Activated CD4-positive, alpha-beta T cell treated with anti-CD3 and anti-CD28 coated beads, Interleukin-2, amount 10 ng/mL, durations not matched to agents 7 days and 5 days (primary cell): ENCODE measurements at regions not wholly inside any gene's neighbourhood (a gene's known extent, or its start where the extent isn't known, plus 50 kb on each side); places are given as distances from the start of the nearest gene placed in this dataset.
"Not testable (repeated sequence)": the region's sequence is repeated elsewhere in the genome, so short reads cannot be mapped to it uniquely, and the experiment has no call there.

Source experiments
- CTCF ChIA-PET: fragments of 350-600 bp; sonication (Branson Sonifier 250); formaldehyde crosslinking; loops from one replicate; lab custom pipeline; 2021; ENCODE audit warnings: antibody characterized with exemption; lab: Charles Lee
- POLR2A ChIA-PET: fragments of 350-600 bp; sonication (Branson Sonifier 250); formaldehyde crosslinking; loops from one replicate; lab custom pipeline; 2021; ENCODE audit warnings: antibody characterized with exemption; lab: Charles Lee
- DNase-seq: peaks from one replicate; pipeline ENCODE4 v3.0.0-alpha.2; 2020
- H3K27ac Mint-ChIP-seq: one replicate; pipeline ENCODE4 v1.8.0; 2021; ENCODE audit warnings: mild to moderate bottlenecking, moderate library complexity, mixed read lengths
- H3K27me3 Mint-ChIP-seq: one replicate; pipeline ENCODE4 v1.8.0; 2021; ENCODE audit warnings: mixed read lengths
- H3K36me3 Mint-ChIP-seq: one replicate; pipeline ENCODE4 v1.8.0; 2021; ENCODE audit warnings: low read depth, mixed read lengths
- H3K4me1 Mint-ChIP-seq: one replicate; pipeline ENCODE4 v1.8.0; 2021; ENCODE audit warnings: mixed read lengths
- H3K4me3 Mint-ChIP-seq: one replicate; pipeline ENCODE4 v1.8.0; 2021; ENCODE audit warnings: mild to moderate bottlenecking, moderate library complexity, mixed read lengths
- H3K9me3 Mint-ChIP-seq: one replicate; pipeline ENCODE4 v1.8.0; 2021; ENCODE audit warnings: mixed read lengths

- DNase-seq, result no peak
- H3K4me1 Mint-ChIP-seq, result no peaks in the 10 kb centered on the region
- CTCF ChIA-PET, result no interaction called here
- H3K36me3 Mint-ChIP-seq, result no peaks in the 10 kb centered on the region
- POLR2A ChIA-PET, result no interaction called here
- H3K4me3 Mint-ChIP-seq, result no peak overlapping the region
- H3K27ac Mint-ChIP-seq, result no peak overlapping the region
- H3K27me3 Mint-ChIP-seq, result no peaks in the 10 kb centered on the region
- H3K9me3 Mint-ChIP-seq, result peaks cover 11% of the 10 kb centered on the region
These were observed 542.7 kb upstream of the LMO3 start for GRCh38 chr12:17148706-17149105.

GRCh38 chr12:17142856-17143255 lies 536.9 kb upstream of the LMO3 start:
- DNase-seq, result no peak
- Mint-ChIP-seq H3K4me1 (no peaks in the 10 kb centered on the region), H3K9me3 (peaks cover 11% of the 10 kb centered on the region), H3K27ac (no peak overlapping the region), H3K36me3 (no peaks in the 10 kb centered on the region), H3K4me3 (no peak overlapping the region), H3K27me3 (no peaks in the 10 kb centered on the region)
- POLR2A ChIA-PET, result no interaction called here
- CTCF ChIA-PET, result no interaction called here

GRCh38 chr12:17139931-17140330 lies 534.0 kb upstream of the LMO3 start:
- ChIA-PET CTCF (no interaction called here), POLR2A (no interaction called here)
- no peak overlapping the region for H3K4me3 Mint-ChIP-seq
- no peaks in the 10 kb centered on the region for H3K36me3 Mint-ChIP-seq
- no peak for DNase-seq
- no peak overlapping the region for H3K27ac Mint-ChIP-seq
- peaks cover 11% of the 10 kb centered on the region for H3K9me3 Mint-ChIP-seq
- no peaks in the 10 kb centered on the region for H3K27me3 Mint-ChIP-seq
- H3K4me1 Mint-ChIP-seq, result no peaks in the 10 kb centered on the region

GRCh38 chr12:17137396-17137795 lies 531.4 kb upstream of the LMO3 start:
- Mint-ChIP-seq H3K27me3 (no peaks in the 10 kb centered on the region), H3K27ac (no peak overlapping the region), H3K4me1 (no peaks in the 10 kb centered on the region), H3K36me3 (no peaks in the 10 kb centered on the region), H3K9me3 (peaks cover 7% of the 10 kb centered on the region), H3K4me3 (no peak overlapping the region)
- POLR2A ChIA-PET, result no interaction called here
- no peak for DNase-seq
- CTCF ChIA-PET, result no interaction called here

GRCh38 chr12:17134315-17134714 lies 528.4 kb upstream of the LMO3 start:
- ChIA-PET POLR2A (no interaction called here), CTCF (no interaction called here)
- Mint-ChIP-seq H3K36me3 (no peaks in the 10 kb centered on the region), H3K27me3 (no peaks in the 10 kb centered on the region), H3K4me3 (no peak overlapping the region), H3K4me1 (no peaks in the 10 kb centered on the region), H3K27ac (no peak overlapping the region), H3K9me3 (peaks cover 2% of the 10 kb centered on the region)
- no peak for DNase-seq

GRCh38 chr12:17132336-17132735 lies 526.4 kb upstream of the LMO3 start:
- Mint-ChIP-seq H3K4me3 (no peak overlapping the region), H3K9me3 (peaks cover 2% of the 10 kb centered on the region), H3K27me3 (no peaks in the 10 kb centered on the region), H3K4me1 (no peaks in the 10 kb centered on the region), H3K36me3 (no peaks in the 10 kb centered on the region), H3K27ac (no peak overlapping the region)
- POLR2A ChIA-PET, result no interaction called here
- CTCF ChIA-PET, result no interaction called here
- no peak for DNase-seq

- H3K9me3 Mint-ChIP-seq, result peaks cover 18% of the 10 kb centered on the region
- DNase-seq, H3K4me3 Mint-ChIP-seq, POLR2A ChIA-PET, H3K4me1 Mint-ChIP-seq, H3K27me3 Mint-ChIP-seq, H3K36me3 Mint-ChIP-seq, H3K27ac Mint-ChIP-seq: not testable (repeated sequence)
- CTCF ChIA-PET, result interaction anchor here (1.7 kb wide), 1 partner anchor 10 kb away, joined by 4 read pairs; no protein-coding TSS in a partner anchor
These were observed 510.6 kb upstream of the LMO3 start for GRCh38 chr12:17116538-17116937.

GRCh38 chr12:17110316-17110715 lies 504.4 kb upstream of the LMO3 start:
- Mint-ChIP-seq H3K36me3 (no peaks in the 10 kb centered on the region), H3K27me3 (no peaks in the 10 kb centered on the region), H3K27ac (no peak overlapping the region), H3K4me1 (no peaks in the 10 kb centered on the region), H3K9me3 (peaks cover 10% of the 10 kb centered on the region), H3K4me3 (no peak overlapping the region)
- ChIA-PET CTCF (no interaction called here), POLR2A (no interaction called here)
- DNase-seq, result no peak

- Mint-ChIP-seq H3K9me3 (peaks cover 8% of the 10 kb centered on the region), H3K36me3 (no peaks in the 10 kb centered on the region), H3K27me3 (no peaks in the 10 kb centered on the region), H3K4me3 (no peak overlapping the region), H3K27ac (no peak overlapping the region), H3K4me1 (no peaks in the 10 kb centered on the region)
- DNase-seq, result no peak
- ChIA-PET CTCF (no interaction called here), POLR2A (no interaction called here)
These were observed 503.0 kb upstream of the LMO3 start for GRCh38 chr12:17108877-17109541.

GRCh38 chr12:17104801-17105200 lies 498.8 kb upstream of the LMO3 start:
- no peak overlapping the region for H3K4me3 Mint-ChIP-seq
- H3K9me3 Mint-ChIP-seq, result peaks cover 7% of the 10 kb centered on the region
- POLR2A ChIA-PET, result no interaction called here
- H3K27ac Mint-ChIP-seq, result no peak overlapping the region
- DNase-seq, result no peak
- H3K36me3 Mint-ChIP-seq, result no peaks in the 10 kb centered on the region
- H3K27me3 Mint-ChIP-seq, result no peaks in the 10 kb centered on the region
- H3K4me1 Mint-ChIP-seq, result no peaks in the 10 kb centered on the region
- CTCF ChIA-PET, result no interaction called here

- H3K36me3 Mint-ChIP-seq, result no peaks in the 10 kb centered on the region
- no peaks in the 10 kb centered on the region for H3K4me1 Mint-ChIP-seq
- CTCF ChIA-PET, result no interaction called here
These were observed 491.7 kb upstream of the LMO3 start for GRCh38 chr12:17097674-17098073.

GRCh38 chr12:17084831-17085230 lies 478.9 kb upstream of the LMO3 start:
- Mint-ChIP-seq H3K27me3 (no peaks in the 10 kb centered on the region), H3K4me3 (no peak overlapping the region), H3K4me1 (no peaks in the 10 kb centered on the region), H3K9me3 (peaks cover 11% of the 10 kb centered on the region), H3K36me3 (no peaks in the 10 kb centered on the region), H3K27ac (no peak overlapping the region)
- ChIA-PET CTCF (no interaction called here), POLR2A (no interaction called here)
- DNase-seq, result no peak

More at GRCh38 chr12:17097674-17098073, 491.7 kb upstream of the LMO3 start:
- no peak overlapping the region for H3K27ac Mint-ChIP-seq
- no peak for DNase-seq
- POLR2A ChIA-PET, result no interaction called here
- H3K4me3 Mint-ChIP-seq, result no peak overlapping the region
- H3K9me3 Mint-ChIP-seq, result peaks cover 13% of the 10 kb centered on the region
- no peaks in the 10 kb centered on the region for H3K27me3 Mint-ChIP-seq

- peaks cover 4% of the 10 kb centered on the region for H3K9me3 Mint-ChIP-seq
- H3K4me1 Mint-ChIP-seq, result no peaks in the 10 kb centered on the region
- no peaks in the 10 kb centered on the region for H3K36me3 Mint-ChIP-seq
- CTCF ChIA-PET, result no interaction called here
- POLR2A ChIA-PET, result no interaction called here
- DNase-seq, result no peak
- H3K4me3 Mint-ChIP-seq, result no peak overlapping the region
- H3K27ac Mint-ChIP-seq, result no peak overlapping the region
- H3K27me3 Mint-ChIP-seq, result no peaks in the 10 kb centered on the region
These were observed 473.4 kb upstream of the LMO3 start for GRCh38 chr12:17079251-17079909.

GRCh38 chr12:17077594-17077993 lies 471.6 kb upstream of the LMO3 start:
- CTCF ChIA-PET, result no interaction called here

More at GRCh38 chr12:17077594-17077993, 471.6 kb upstream of the LMO3 start:
- no peaks in the 10 kb centered on the region for H3K4me1 Mint-ChIP-seq
- no peak for DNase-seq
- POLR2A ChIA-PET, result no interaction called here
- no peak overlapping the region for H3K27ac Mint-ChIP-seq
- H3K4me3 Mint-ChIP-seq, result no peak overlapping the region
- H3K36me3 Mint-ChIP-seq, result no peaks in the 10 kb centered on the region
- H3K27me3 Mint-ChIP-seq, result no peaks in the 10 kb centered on the region
- H3K9me3 Mint-ChIP-seq, result peaks cover 3% of the 10 kb centered on the region
